Right lobe of liver (tissue), 4 donors: ENCODE measurements at regions not wholly inside any gene's neighbourhood (a gene's known extent, or its start where the extent isn't known, plus 50 kb on each side); places are given as distances from the start of the nearest gene placed in this dataset.

Source experiments
- POLR2A ChIP-seq: fragments of 450-650 bp; IDR thresholded peaks from one replicate; pipeline ENCODE4 v1.6.1; 2017; ENCODE audit warnings: antibody characterized with exemption, mild to moderate bottlenecking
- TF ChIP-seq, protein P1 (sequence below), 4 donors: fragments of 200-600 bp in 3 of 4; fragments of 450-650 bp in 1 of 4; IDR thresholded peaks; one replicate each; pipeline versions ENCODE4 v1.5.1 to v1.8.0; 2016 to 2022; ENCODE audit warnings: antibody characterized with exemption in 4 of 4, mild to moderate bottlenecking in 2 of 4
- donor health status: DM: no; HTN: no; CAD: no.
- donor health status: DM: no; HTN: no; CAD: no.
- donor health status: DM: no; HTN: yes; CAD: no.

DNA sequence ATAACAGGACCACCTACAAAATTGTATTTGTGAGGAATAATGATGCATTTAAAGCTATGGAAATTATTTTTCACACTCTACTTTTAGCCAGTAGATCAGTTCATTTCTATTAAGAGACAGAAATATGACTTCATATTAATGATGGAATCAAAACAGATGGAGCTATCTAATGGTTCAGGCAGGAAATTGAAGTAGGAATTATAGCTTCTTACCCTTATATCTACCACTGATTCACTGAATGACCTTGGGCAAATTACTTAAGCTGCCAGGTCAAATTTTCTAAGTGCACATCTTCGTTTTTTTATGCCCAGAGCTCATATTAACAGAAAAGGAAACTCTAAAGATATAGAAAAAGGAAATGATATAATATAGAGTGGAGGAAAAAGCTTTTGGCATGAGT lies 323.1 kb downstream of the PCDH10 start:
- TF ChIP-seq, protein P1, sequence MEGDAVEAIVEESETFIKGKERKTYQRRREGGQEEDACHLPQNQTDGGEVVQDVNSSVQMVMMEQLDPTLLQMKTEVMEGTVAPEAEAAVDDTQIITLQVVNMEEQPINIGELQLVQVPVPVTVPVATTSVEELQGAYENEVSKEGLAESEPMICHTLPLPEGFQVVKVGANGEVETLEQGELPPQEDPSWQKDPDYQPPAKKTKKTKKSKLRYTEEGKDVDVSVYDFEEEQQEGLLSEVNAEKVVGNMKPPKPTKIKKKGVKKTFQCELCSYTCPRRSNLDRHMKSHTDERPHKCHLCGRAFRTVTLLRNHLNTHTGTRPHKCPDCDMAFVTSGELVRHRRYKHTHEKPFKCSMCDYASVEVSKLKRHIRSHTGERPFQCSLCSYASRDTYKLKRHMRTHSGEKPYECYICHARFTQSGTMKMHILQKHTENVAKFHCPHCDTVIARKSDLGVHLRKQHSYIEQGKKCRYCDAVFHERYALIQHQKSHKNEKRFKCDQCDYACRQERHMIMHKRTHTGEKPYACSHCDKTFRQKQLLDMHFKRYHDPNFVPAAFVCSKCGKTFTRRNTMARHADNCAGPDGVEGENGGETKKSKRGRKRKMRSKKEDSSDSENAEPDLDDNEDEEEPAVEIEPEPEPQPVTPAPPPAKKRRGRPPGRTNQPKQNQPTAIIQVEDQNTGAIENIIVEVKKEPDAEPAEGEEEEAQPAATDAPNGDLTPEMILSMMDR (IDR thresholded peaks at IDR 0.05): no peak
- no peak for TF ChIP-seq POLR2A
